K562 (cell line): ENCODE measurements at regions not wholly inside any gene's neighbourhood (a gene's known extent, or its start where the extent isn't known, plus 50 kb on each side); places are given as distances from the start of the nearest gene placed in this dataset.

ENCODE experiments used
- ATAC-seq: fragments of 200-7000 bp; cut with Tn5 transposase; 3 replicates; pipeline ENCODE4 v1.9.1; 2020; ENCODE audit warnings: moderate library complexity
- BruUV-seq: library from RNA; stranded (reverse); fragments of 400-500 nt; replicated peaks from 2 replicates; lab custom pipeline; 2021; lab: Mats Ljungman, UMichigan
- CTCF ChIA-PET: fragments of 300-600 bp; formaldehyde crosslinking; extraction: SDS; loops from one replicate; lab custom pipeline; 2021; ENCODE audit warnings: low intra/inter-chr PET ratio; lab: Yijun Ruan, JAX
- POLR2A ChIA-PET: fragments of 300-600, 350-650 bp; sonication (Branson Sonifier 250); formaldehyde crosslinking; extraction: SDS; loops from one replicate; lab custom pipeline; 2021; ENCODE audit warnings: antibody characterized with exemption, inconsistent platforms; lab: Yijun Ruan, JAX
- DNase-seq, 4 experiments: peaks; one replicate each; pipeline versions ENCODE4 v3.0.0 to v3.0.0-alpha.2; 2011 to 2018; ENCODE audit warnings: low spot score in 3 of 4, mixed read lengths in 3 of 4; ENCODE audit errors: extremely low read depth in 1 of 4
- FAIRE-seq: peaks from 2 replicates; lab custom pipeline; 2011; peaks lifted over from hg19 to GRCh38; lab: Jason Lieb, UNC
- H2AFZ ChIP-seq: 2 replicates; pipeline ENCODE4 v1.6.0; 2011; ENCODE audit warnings: low read depth, low read length, control low read depth, inconsistent platforms
- H3K27ac ChIP-seq: fragments of 200-600 bp; 3 replicates; pipeline ENCODE4 v1.8.0; 2011; ENCODE audit warnings: low read depth, mild to moderate bottlenecking, control low read depth, inconsistent platforms, low read length, moderate library complexity, mixed read lengths; ENCODE audit errors: extremely low read depth
- H3K27me3 ChIP-seq, 2 experiments: fragments of 300-600 bp in 1 of 2; 2 replicates in 1 of 2; 3 replicates in 1 of 2; pipeline versions ENCODE4 v1.6.0 to v1.8.0; 2011; ENCODE audit warnings: inconsistent platforms in 2 of 2, low read length in 2 of 2, mild to moderate bottlenecking in 1 of 2, mixed read lengths in 1 of 2, moderate library complexity in 1 of 2; ENCODE audit not compliant: control insufficient read depth in 2 of 2, insufficient read depth in 2 of 2
- H3K36me3 ChIP-seq: fragments of 300-600 bp; 3 replicates; pipeline ENCODE4 v1.8.0; 2011; ENCODE audit warnings: mild to moderate bottlenecking, low read length, inconsistent platforms; ENCODE audit not compliant: control insufficient read depth, insufficient read depth
- H3K4me1 ChIP-seq, 2 experiments: fragments of 200-600 bp in 1 of 2; replicated peaks in 1 of 2; 2 replicates in 1 of 2; 3 replicates in 1 of 2; pipeline versions ENCODE4 v1.5.1 to v1.8.0; 2011; ENCODE audit warnings: inconsistent platforms in 2 of 2, low read length in 2 of 2, mild to moderate bottlenecking in 1 of 2, mixed read lengths in 1 of 2, moderate library complexity in 1 of 2; ENCODE audit not compliant: control insufficient read depth in 2 of 2, insufficient read depth in 2 of 2
- H3K4me2 ChIP-seq: 2 replicates; pipeline ENCODE4 v1.6.1; 2011; ENCODE audit warnings: low read length, control low read depth, inconsistent platforms, mixed read lengths; ENCODE audit not compliant: insufficient read depth
- H3K4me3 ChIP-seq: fragments of 200-600 bp; sonication (generic), shearing (Covaris generic); 2 replicates; pipeline ENCODE4 v1.5.1; 2016; ENCODE audit warnings: control low read depth, inconsistent platforms
- H3K79me2 ChIP-seq: fragments of 200-600 bp; 3 replicates; pipeline ENCODE4 v1.8.0; 2011; ENCODE audit warnings: low read length, inconsistent platforms; ENCODE audit not compliant: control insufficient read depth, insufficient read depth
- H3K9ac ChIP-seq, 2 experiments: 2 replicates each; pipeline versions ENCODE4 v1.6.0 to v1.6.1; 2011; ENCODE audit warnings: low read depth in 2 of 2, low read length in 2 of 2, control low read depth in 1 of 2, inconsistent platforms in 1 of 2, mild to moderate bottlenecking in 1 of 2, mixed read lengths in 1 of 2; ENCODE audit not compliant: insufficient read depth in 1 of 2
- H3K9me1 ChIP-seq: one replicate; pipeline ENCODE4 v1.6.0; 2011; ENCODE audit warnings: inconsistent platforms, mild to moderate bottlenecking, low read length, moderate library complexity; ENCODE audit not compliant: control insufficient read depth, insufficient read depth
- H3K9me3 ChIP-seq: replicated peaks from 2 replicates; pipeline ENCODE4 v1.5.1; 2011; ENCODE audit warnings: low read depth, low read length, inconsistent platforms; ENCODE audit not compliant: control insufficient read depth, insufficient read depth
- H4K20me1 ChIP-seq: replicated peaks from 2 replicates; pipeline ENCODE4 v1.6.1; 2011; ENCODE audit warnings: low read length, inconsistent platforms, mixed read lengths; ENCODE audit not compliant: control insufficient read depth, insufficient read depth
- ATF4 ChIP-seq: fragments of 450-650 bp; formaldehyde crosslinking; IDR thresholded peaks from 2 replicates; pipeline ENCODE4 v1.4.0; 2022; ENCODE audit warnings: mild to moderate bottlenecking, moderate library complexity
- ATF7 ChIP-seq: fragments of 450-650 bp; IDR thresholded peaks from 2 replicates; pipeline ENCODE4 v1.7.1; 2014; ENCODE audit warnings: mild to moderate bottlenecking, moderate library complexity
- BMI1 ChIP-seq: fragments of 150-350 bp; IDR thresholded peaks from 2 replicates; pipeline ENCODE4 v1.6.1; 2014; ENCODE audit warnings: low read length
- CHD1 ChIP-seq: fragments of 200-600 bp; sonication (generic); IDR thresholded peaks from one replicate; pipeline ENCODE4 v1.6.1; 2012; ENCODE audit warnings: mild to moderate bottlenecking, moderate library complexity, low read length, inconsistent platforms
- NR2F6 ChIP-seq: fragments of 450-650 bp; formaldehyde crosslinking; IDR thresholded peaks from 2 replicates; pipeline ENCODE4 v1.4.0; 2020; ENCODE audit warnings: mild to moderate bottlenecking
- POLR2G ChIP-seq: fragments of 200-400 bp; formaldehyde crosslinking; IDR thresholded peaks from 2 replicates; pipeline ENCODE4 v1.6.1; 2017; ENCODE audit warnings: low read depth, mild to moderate bottlenecking, antibody characterized with exemption, low read length, moderate library complexity
- POLR2H ChIP-seq: IDR thresholded peaks from 2 replicates; pipeline ENCODE4 v1.6.1; 2016; ENCODE audit warnings: missing genetic modification characterization, low read depth, mild to moderate bottlenecking, control low read depth, missing compliant biosample characterization, moderate library complexity
- PRMT5 ChIP-seq: sonication (generic); formaldehyde crosslinking; IDR thresholded peaks from 2 replicates; pipeline ENCODE4 v1.5.0; 2020; ENCODE audit warnings: missing genetic modification reagents
- RBM22 ChIP-seq: fragments of 200-400 bp; formaldehyde crosslinking; IDR thresholded peaks from 2 replicates; pipeline ENCODE4 v1.6.1; 2018; ENCODE audit warnings: low read length, low read depth; ENCODE audit not compliant: poor library complexity, severe bottlenecking
- SFPQ ChIP-seq: fragments of 200-400 bp; formaldehyde crosslinking; IDR thresholded peaks from 2 replicates; pipeline ENCODE4 v1.6.1; 2017; ENCODE audit warnings: mild to moderate bottlenecking, low read depth, low read length, moderate library complexity
- SMAD4 ChIP-seq: fragments of 250-450 bp; sonication (Bioruptor Pico); conservative IDR thresholded peaks from 2 replicates; pipeline ENCODE4 v1.8.0; 2021; ENCODE audit warnings: inconsistent platforms, mild to moderate bottlenecking, moderate library complexity
- SUPT5H ChIP-seq: fragments of 450-650 bp; IDR thresholded peaks from 2 replicates; pipeline ENCODE4 v1.6.1; 2016
- TAF15 ChIP-seq: fragments of 200-400 bp; formaldehyde crosslinking; IDR thresholded peaks from 2 replicates; pipeline ENCODE4 v1.6.1; 2017; ENCODE audit warnings: mild to moderate bottlenecking, low read depth, low read length, moderate library complexity
- TRIM25 ChIP-seq: fragments of 450-650 bp; IDR thresholded peaks from 2 replicates; pipeline ENCODE4 v1.7.0; 2016; ENCODE audit warnings: borderline replicate concordance
- ZNF398 ChIP-seq: fragments of 250-450 bp; sonication (Bioruptor Pico); IDR thresholded peaks from 2 replicates; pipeline ENCODE4 v1.8.0; 2021; ENCODE audit warnings: moderate library complexity, mild to moderate bottlenecking, inconsistent platforms
- ZNF668 ChIP-seq: fragments of 250-450 bp; sonication (Bioruptor Pico); IDR thresholded peaks from 2 replicates; pipeline ENCODE4 v1.8.0; 2022; ENCODE audit warnings: mild to moderate bottlenecking, inconsistent platforms
- ZNF764 ChIP-seq: fragments of 250-450 bp; sonication (Bioruptor Pico); IDR thresholded peaks from 2 replicates; pipeline ENCODE4 v1.4.0; 2020; ENCODE audit warnings: low read depth, mild to moderate bottlenecking, moderate library complexity
- WGBS: fragments of 100-300 bp; shearing (Covaris generic); methylation state at CpG from one replicate; pipeline ENCODE4 v1.1.6; 2016; ENCODE audit warnings: low coverage, mixed read lengths; ENCODE audit not compliant: insufficient coverage; ENCODE audit errors: missing lambda C conversion rate; 5-methylcytosine and 5-hydroxymethylcytosine counted together
- in situ Hi-C: fragments of 300-500 bp; cut with MboI; formaldehyde crosslinking; loops from 4 replicates; pipeline ENCODE4 v1.15.0; 2018; ENCODE audit warnings: inconsistent platforms, mixed read lengths
- intact Hi-C: fragments of 100-400 bp; cut with micrococcal nuclease; formaldehyde crosslinking; loops from 2 replicates; pipeline ENCODE4 v1.14.2; 2022

GRCh38 chr2:176865336-176865735, 347.3 kb upstream of the HNRNPA3 start (continued):
- TF ChIP-seq ATF4 (CRISPR knock-in tag) (no peak), PRMT5 (no peak), ATF7 (no peak)

- Histone ChIP-seq H3K79me2 (no peaks in the 10 kb centered on the region), H3K36me3 (no peaks in the 10 kb centered on the region), H4K20me1 (no peaks in the 10 kb centered on the region), H3K27me3 (no peaks in the 10 kb centered on the region), H3K27ac (no peak overlapping the region), H2AFZ (no peak overlapping the region), H3K4me3 (no peak overlapping the region), H3K4me2 (no peak overlapping the region), H3K4me1 (no peaks in the 10 kb centered on the region), H3K9me3 (no peaks in the 10 kb centered on the region), H3K9ac (no peak overlapping the region), H3K9me1 (no peaks in the 10 kb centered on the region)
- 0% methylated on average over 3 of the region's 3 CpGs for WGBS
- in situ Hi-C loops (no loop called here), intact Hi-C loops (no loop called here)
- CTCF ChIA-PET = no interaction called here
- POLR2A ChIA-PET = no interaction called here
- ATAC-seq = no peak
- BruUV-seq = no TSS peak
- FAIRE-seq = no peak
- no peak for DNase-seq
- TF ChIP-seq CHD1 = no peak
- no peak for TF ChIP-seq PRMT5
- TF ChIP-seq TRIM25 = no peak
- TF ChIP-seq RBM22 = no peak
- no peak for TF ChIP-seq POLR2G
- no peak for TF ChIP-seq NR2F6
- no peak for TF ChIP-seq ZNF668
- TF ChIP-seq ZNF764 = no peak
- no peak for TF ChIP-seq SUPT5H
- TF ChIP-seq BMI1 = no peak
- no peak for TF ChIP-seq TAF15
- no peak for TF ChIP-seq POLR2H (tag)
- TF ChIP-seq ZNF398 (CRISPR knock-in tag) = no peak
- TF ChIP-seq SMAD4 = no peak
- TF ChIP-seq SFPQ = no peak
Measured at GRCh38 chr2:176872406-176872805, 340.2 kb upstream of the HNRNPA3 start.
